A549 (cell line): ENCODE measurements at regions not wholly inside any gene's neighbourhood (a gene's known extent, or its start where the extent isn't known, plus 50 kb on each side); places are given as distances from the start of the nearest gene placed in this dataset.
A peak's percentile ranks its signal among the peaks of the same experiment; 100 is the strongest.

Experiments used
- ATAC-seq, 2 experiments: fragments of 200-7000 bp in 1 of 2; fragments of >200 bp in 1 of 2; cut with Nextera tagmentation in 1 of 2; cut with Tn5 transposase in 1 of 2; 3 replicates each; pipeline versions ENCODE4 v1.8.0 to v1.9.1; 2018 to 2020; ENCODE audit warnings: mild to moderate bottlenecking in 1 of 2, moderate library complexity in 1 of 2
- CTCF ChIA-PET: fragments of 300-600 bp; sonication (Branson Sonifier 250); formaldehyde crosslinking; extraction: SDS; loops from one replicate; lab custom pipeline; 2021; ENCODE audit warnings: antibody characterized with exemption, inconsistent platforms; lab: Yijun Ruan, JAX
- POLR2A ChIA-PET: fragments of 350-600 bp; formaldehyde crosslinking; extraction: SDS; loops from one replicate; lab custom pipeline; 2021; ENCODE audit warnings: antibody characterized with exemption, inconsistent platforms; lab: Yijun Ruan, JAX
- DNase-seq, 2 experiments: peaks; one replicate each; pipeline versions ENCODE4 v3.0.0 to v3.0.0-alpha.2; 2011 to 2016; ENCODE audit warnings: low read depth in 1 of 2, low spot score in 1 of 2
- FAIRE-seq: peaks from 2 replicates; lab custom pipeline; 2011; peaks lifted over from hg19 to GRCh38; lab: Jason Lieb, UNC
- H3K27ac ChIP-seq, 2 experiments: fragments of >200 bp; sonication (Bioruptor Twin); formaldehyde crosslinking; 3 replicates each; pipeline ENCODE4 v1.5.1; 2016 to 2017
- H3K4me1 ChIP-seq: fragments of >200 bp; sonication (Bioruptor Twin); formaldehyde crosslinking; 3 replicates; pipeline ENCODE4 v1.6.1; 2016
- H3K4me2 ChIP-seq: fragments of >200 bp; sonication (Bioruptor Twin); formaldehyde crosslinking; 3 replicates; pipeline ENCODE4 v1.6.1; 2016
- H3K4me3 ChIP-seq: fragments of >200 bp; sonication (Bioruptor Twin); formaldehyde crosslinking; 3 replicates; pipeline ENCODE4 v1.5.1; 2016
- H3K9me3 ChIP-seq: fragments of >200 bp; sonication (Bioruptor Twin); formaldehyde crosslinking; 3 replicates; pipeline ENCODE4 v1.6.1; 2016
- CEBPB ChIP-seq, 2 experiments: fragments of >200 bp in 1 of 2; sonication (Bioruptor Twin) in 1 of 2; formaldehyde crosslinking in 1 of 2; IDR thresholded peaks; 2 replicates each; pipeline ENCODE4 v1.6.1; 2012 to 2016
- CHD4 ChIP-seq: fragments of 200-600 bp; sonication (generic); IDR thresholded peaks from 2 replicates; pipeline ENCODE4 v1.6.1; 2016; ENCODE audit warnings: antibody characterized with exemption, mild to moderate bottlenecking, borderline replicate concordance
- EHF ChIP-seq: fragments of 250-450 bp; sonication (Bioruptor Pico); IDR thresholded peaks from 2 replicates; pipeline ENCODE4 v1.5.0; 2020; ENCODE audit warnings: mild to moderate bottlenecking
- EHMT2 ChIP-seq: fragments of 200-600 bp; sonication (generic); IDR thresholded peaks from 2 replicates; pipeline ENCODE4 v1.6.1; 2016; ENCODE audit warnings: antibody characterized with exemption, low read depth, mild to moderate bottlenecking, moderate library complexity
- ESRRA ChIP-seq: fragments of 150-350 bp; IDR thresholded peaks from 2 replicates; pipeline ENCODE4 v1.6.1; 2014; ENCODE audit warnings: mild to moderate bottlenecking, low read length, borderline replicate concordance
- FOSB ChIP-seq: fragments of 250-450 bp; sonication (Bioruptor Pico); IDR thresholded peaks from 2 replicates; pipeline ENCODE4 v1.5.0; 2020; ENCODE audit warnings: mild to moderate bottlenecking, moderate library complexity
- FOXS1 ChIP-seq: fragments of 250-450 bp; sonication (Bioruptor Pico); IDR thresholded peaks from 2 replicates; pipeline ENCODE4 v1.5.0; 2020; ENCODE audit warnings: mild to moderate bottlenecking, moderate library complexity
- HDAC2 ChIP-seq: fragments of 200-600 bp; sonication (generic); IDR thresholded peaks from 2 replicates; pipeline ENCODE4 v1.6.1; 2016
- HEYL ChIP-seq: fragments of 250-450 bp; sonication (Bioruptor Pico); IDR thresholded peaks from 2 replicates; pipeline ENCODE4 v1.8.0; 2021; ENCODE audit warnings: mild to moderate bottlenecking, moderate library complexity
- HOXA7 ChIP-seq: fragments of 250-450 bp; sonication (Bioruptor Pico); IDR thresholded peaks from 2 replicates; pipeline ENCODE4 v1.5.0; 2020; ENCODE audit warnings: mild to moderate bottlenecking, moderate library complexity
- HOXB13 ChIP-seq: fragments of 250-450 bp; sonication (Bioruptor Pico); IDR thresholded peaks from 2 replicates; pipeline ENCODE4 v1.5.0; 2020; ENCODE audit warnings: low read depth, mild to moderate bottlenecking, moderate library complexity
- KDM5A ChIP-seq: fragments of 200-600 bp; sonication (generic); IDR thresholded peaks from 2 replicates; pipeline ENCODE4 v1.6.1; 2016; ENCODE audit warnings: antibody characterized with exemption, mild to moderate bottlenecking
- NPAS2 ChIP-seq: fragments of 250-450 bp; sonication (Bioruptor Pico); IDR thresholded peaks from 2 replicates; pipeline ENCODE4 v1.8.0; 2022; ENCODE audit warnings: mild to moderate bottlenecking, moderate library complexity, borderline replicate concordance
- POLR2A ChIP-seq: IDR thresholded peaks from 2 replicates; pipeline ENCODE4 v1.6.1; 2012; ENCODE audit warnings: mild to moderate bottlenecking, low read length
- RAD21 ChIP-seq, 2 experiments: fragments of >200 bp in 1 of 2; sonication (Bioruptor Twin) in 1 of 2; formaldehyde crosslinking in 1 of 2; IDR thresholded peaks in 1 of 2; conservative IDR thresholded peaks in 1 of 2; 2 replicates in 1 of 2; 3 replicates in 1 of 2; pipeline ENCODE4 v1.6.1; 2012 to 2018; ENCODE audit warnings: inconsistent platforms in 1 of 2
- RARB ChIP-seq: fragments of 250-450 bp; sonication (Bioruptor Pico); IDR thresholded peaks from 2 replicates; pipeline ENCODE4 v1.8.0; 2021; ENCODE audit warnings: mild to moderate bottlenecking, moderate library complexity
- SREBF2 ChIP-seq: fragments of 450-650 bp; IDR thresholded peaks from 2 replicates; pipeline ENCODE4 v1.6.1; 2014; ENCODE audit warnings: mild to moderate bottlenecking, moderate library complexity
- ZNF302 ChIP-seq: fragments of 250-450 bp; sonication (Bioruptor Pico); IDR thresholded peaks from 2 replicates; pipeline ENCODE4 v1.9.0; 2021; ENCODE audit warnings: inconsistent platforms, mild to moderate bottlenecking, moderate library complexity
- ZSCAN20 ChIP-seq: fragments of 250-450 bp; sonication (Bioruptor Pico); IDR thresholded peaks from 2 replicates; pipeline ENCODE4 v1.8.0; 2022; ENCODE audit warnings: mild to moderate bottlenecking, moderate library complexity
- WGBS: methylation state at CpG from one replicate; pipeline ENCODE4 v1.1.6; 2017; ENCODE audit errors: missing lambda C conversion rate; 5-methylcytosine and 5-hydroxymethylcytosine counted together
- TF ChIP-seq, protein P1 (sequence below): fragments of 250-450 bp; sonication (Bioruptor Pico); IDR thresholded peaks from 2 replicates; pipeline ENCODE4 v1.5.0; 2021; ENCODE audit warnings: mild to moderate bottlenecking, moderate library complexity, borderline replicate concordance

DNA sequence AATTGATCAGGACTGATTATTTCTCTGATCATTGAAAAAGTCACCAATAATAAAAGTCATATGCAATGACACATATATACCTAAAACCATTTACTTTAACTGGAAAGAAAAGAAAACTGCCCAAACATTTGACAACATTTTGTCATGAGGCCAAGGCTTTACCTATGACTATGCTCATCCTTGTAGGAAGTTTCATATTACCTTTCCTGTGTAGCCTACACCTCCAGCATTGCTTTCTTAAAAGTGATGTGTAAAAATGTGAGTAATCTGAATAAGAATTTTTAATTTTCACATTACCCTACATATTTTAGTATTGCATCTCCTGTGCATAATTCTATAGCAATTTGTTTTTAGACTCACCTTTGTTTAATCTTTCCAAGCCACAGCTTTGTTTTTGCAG is 419.8 kb upstream of the FIGN start:
- Histone ChIP-seq H3K4me2 (no peak overlapping the region), H3K4me1 (no peaks in the 10 kb centered on the region), H3K4me3 (no peak overlapping the region), H3K27ac (no peak overlapping the region), H3K9me3 (no peaks in the 10 kb centered on the region)
- no peak for TF ChIP-seq EHMT2
- TF ChIP-seq ZSCAN20 (CRISPR knock-in tag) = no peak
- no peak for TF ChIP-seq RARB (CRISPR knock-in tag)
- no peak for TF ChIP-seq KDM5A
- CTCF ChIA-PET = no interaction called here
- DNase-seq (no peak), ATAC-seq (no peak), FAIRE-seq (no peak)
- POLR2A ChIA-PET = no interaction called here

DNA sequence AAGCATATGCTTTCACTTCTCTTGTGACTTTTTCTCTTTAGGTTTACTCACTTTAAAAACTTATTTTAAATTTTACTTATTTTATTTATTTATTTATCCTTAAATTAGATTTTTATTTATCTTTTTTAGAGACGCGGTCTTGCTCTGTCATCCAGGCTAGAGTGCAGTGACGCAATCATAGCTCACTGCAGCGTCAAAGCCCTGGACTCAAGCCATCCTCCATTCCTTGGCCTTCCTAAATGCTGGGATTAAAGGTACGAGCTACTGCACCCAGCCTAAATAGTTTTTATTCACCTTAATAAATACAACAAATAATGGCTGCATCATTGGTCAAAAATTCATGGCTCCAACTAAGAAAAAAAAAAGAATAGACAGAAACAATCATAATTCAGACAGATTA is 415.7 kb upstream of the FIGN start:
- ChIA-PET POLR2A (no interaction called here), CTCF (interaction anchor here (0.8 kb wide), 1 partner anchor 12 kb away, joined by 3 read pairs; no protein-coding TSS in a partner anchor)
- FAIRE-seq (no peak), DNase-seq (no peak), ATAC-seq (no peak)
- Histone ChIP-seq H3K27ac (no peak overlapping the region), H3K9me3 (no peaks in the 10 kb centered on the region), H3K4me3 (no peak overlapping the region), H3K4me1 (no peaks in the 10 kb centered on the region), H3K4me2 (no peak overlapping the region)
- TF ChIP-seq SREBF2 (no peak), HOXB13 (CRISPR knock-in tag) (no peak), CEBPB (IDR thresholded peaks at IDR 0.05) (peak in 1 of 2 experiments; percentile 43; a peak in 1 of 4 replicates), HDAC2 (no peak), ESRRA (no peak)
- WGBS = 30% methylated on average over 5 of the region's 5 CpGs

DNA sequence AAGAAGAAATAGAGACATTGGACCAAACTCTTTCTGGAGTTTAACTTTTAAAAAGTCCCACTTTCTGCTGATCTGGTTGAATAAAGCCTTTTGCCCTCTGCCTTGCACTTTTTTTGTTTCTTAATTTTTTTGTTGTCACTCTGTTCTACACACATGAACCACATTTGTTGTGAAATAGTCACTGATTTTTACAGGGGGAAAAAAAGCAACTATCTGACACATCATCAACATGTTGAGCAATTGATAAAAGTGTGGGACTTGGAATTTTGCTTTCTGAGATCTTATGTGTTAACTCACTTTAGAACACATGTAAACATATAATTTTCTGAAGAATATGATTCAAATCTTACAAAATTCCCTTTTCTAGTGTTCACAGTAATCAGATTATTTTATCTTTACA is 414.8 kb upstream of the FIGN start:
- Histone ChIP-seq H3K27ac (no peak overlapping the region), H3K4me1 (no peaks in the 10 kb centered on the region), H3K4me2 (no peak overlapping the region), H3K9me3 (no peaks in the 10 kb centered on the region), H3K4me3 (no peak overlapping the region)
- FAIRE-seq = no peak
- POLR2A ChIA-PET = no interaction called here
- ATAC-seq = no peak
- DNase-seq = no peak
- TF ChIP-seq ZNF302 (CRISPR knock-in tag) (no peak), HOXA7 (CRISPR knock-in tag) (no peak), HEYL (CRISPR knock-in tag) (no peak)
- CTCF ChIA-PET = no interaction called here

DNA sequence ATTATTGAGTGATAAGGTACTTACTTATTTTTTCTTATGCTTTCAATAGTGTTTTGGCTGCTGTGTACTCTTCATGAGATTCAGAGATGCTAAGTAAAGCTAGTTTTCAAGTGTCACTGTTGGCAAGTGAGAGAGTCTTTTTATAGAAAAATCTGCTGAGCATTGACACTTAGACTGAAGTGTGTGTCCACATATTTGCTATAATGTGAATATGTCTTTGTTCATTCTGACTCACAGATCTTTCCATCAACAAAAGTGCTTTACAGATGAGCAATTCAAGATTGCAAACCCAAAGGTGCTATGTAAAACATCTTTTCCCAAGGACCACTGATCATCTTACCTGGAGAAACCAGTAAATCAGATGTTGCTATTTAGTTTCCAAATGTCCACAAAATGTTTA is 410.6 kb upstream of the FIGN start:
- H3K27ac ChIP-seq = no peak overlapping the region
- DNase-seq (no peak), FAIRE-seq (no peak), ATAC-seq (no peak)
- no peak for TF ChIP-seq RAD21 (conservative IDR thresholded peaks at IDR 0.05 in 1 of 2, IDR thresholded peaks at IDR 0.05 in 1 of 2)
- TF ChIP-seq EHF (CRISPR knock-in tag) = no peak
- TF ChIP-seq, protein P1, sequence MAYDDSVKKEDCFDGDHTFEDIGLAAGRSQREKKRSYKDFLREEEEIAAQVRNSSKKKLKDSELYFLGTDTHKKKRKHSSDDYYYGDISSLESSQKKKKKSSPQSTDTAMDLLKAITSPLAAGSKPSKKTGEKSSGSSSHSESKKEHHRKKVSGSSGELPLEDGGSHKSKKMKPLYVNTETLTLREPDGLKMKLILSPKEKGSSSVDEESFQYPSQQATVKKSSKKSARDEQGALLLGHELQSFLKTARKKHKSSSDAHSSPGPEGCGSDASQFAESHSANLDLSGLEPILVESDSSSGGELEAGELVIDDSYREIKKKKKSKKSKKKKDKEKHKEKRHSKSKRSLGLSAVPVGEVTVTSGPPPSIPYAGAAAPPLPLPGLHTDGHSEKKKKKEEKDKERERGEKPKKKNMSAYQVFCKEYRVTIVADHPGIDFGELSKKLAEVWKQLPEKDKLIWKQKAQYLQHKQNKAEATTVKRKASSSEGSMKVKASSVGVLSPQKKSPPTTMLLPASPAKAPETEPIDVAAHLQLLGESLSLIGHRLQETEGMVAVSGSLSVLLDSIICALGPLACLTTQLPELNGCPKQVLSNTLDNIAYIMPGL (CRISPR knock-in tag) = no peak
- no peak for TF ChIP-seq FOXS1
- ChIA-PET POLR2A (no interaction called here), CTCF (no interaction called here)
- H3K4me1 ChIP-seq = no peaks in the 10 kb centered on the region
- H3K4me3 ChIP-seq = no peak overlapping the region
- H3K9me3 ChIP-seq = no peaks in the 10 kb centered on the region
- no peak overlapping the region for H3K4me2 ChIP-seq

DNA sequence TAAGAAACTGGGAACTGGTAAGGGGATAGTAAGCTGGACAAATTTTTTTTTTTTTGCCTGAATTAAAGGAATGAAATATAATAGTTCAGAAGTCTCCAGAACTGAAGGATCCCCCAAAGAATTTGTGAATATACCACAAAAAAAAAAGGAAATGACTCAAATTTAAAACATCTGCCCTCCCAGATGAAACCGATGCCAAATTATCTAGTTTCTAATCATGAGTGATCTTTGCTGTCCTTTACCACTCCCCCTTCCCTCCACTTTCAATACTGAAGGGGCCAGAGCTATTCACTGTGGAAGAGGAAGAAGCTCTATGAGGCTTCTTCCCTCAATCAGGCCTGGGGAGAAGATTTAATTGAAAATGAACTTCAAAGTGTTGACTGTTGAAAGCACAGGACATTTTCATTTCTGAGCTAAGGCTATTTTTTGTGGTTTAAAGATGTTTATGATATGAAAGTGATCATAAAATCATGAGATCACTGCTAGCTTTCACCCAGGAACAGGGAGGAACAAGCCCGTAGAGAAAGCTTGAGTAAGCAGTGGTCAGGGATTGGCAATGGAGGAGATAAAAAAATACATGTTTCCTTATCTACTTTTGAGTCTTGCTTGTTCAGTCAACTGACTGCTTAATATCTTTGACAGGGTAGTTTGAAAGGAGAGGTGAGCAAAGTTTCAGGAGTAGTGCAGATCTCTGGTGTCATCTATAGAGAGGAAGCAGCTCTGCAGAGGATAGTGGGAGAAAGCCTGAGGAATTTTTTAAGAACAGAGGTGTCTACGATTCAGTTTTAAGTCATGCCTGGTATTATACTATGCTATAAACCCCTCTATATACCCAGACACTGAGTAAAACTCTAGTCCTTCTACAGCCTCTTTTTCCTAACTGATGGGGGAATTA is 409.5 kb upstream of the FIGN start:
- CTCF ChIA-PET = no interaction called here
- Histone ChIP-seq H3K4me1 (no peaks in the 10 kb centered on the region), H3K4me3 (no peak overlapping the region), H3K4me2 (no peak overlapping the region), H3K9me3 (no peaks in the 10 kb centered on the region), H3K27ac (no peak overlapping the region)
- POLR2A ChIA-PET = no interaction called here
- TF ChIP-seq POLR2A (no peak), RAD21 (conservative IDR thresholded peaks at IDR 0.05 in 1 of 2, IDR thresholded peaks at IDR 0.05 in 1 of 2) (no peak), ZNF302 (CRISPR knock-in tag) (no peak), CHD4 (no peak), KDM5A (no peak), NPAS2 (no peak), FOSB (CRISPR knock-in tag) (no peak)
- DNase-seq = no peak
- FAIRE-seq = no peak
- no peak for ATAC-seq
- 38% methylated on average over 3 of the region's 3 CpGs for WGBS
